Body of pancreas (tissue), 4 donors: ENCODE measurements at regions not wholly inside any gene's neighbourhood (a gene's known extent, or its start where the extent isn't known, plus 50 kb on each side); places are given as distances from the start of the nearest gene placed in this dataset.

Experiments used
- ATAC-seq: fragments of 150-250 bp; one replicate; pipeline ENCODE4 v1.9.1; 2016
- DNase-seq, 4 donors: peaks; one replicate each; pipeline ENCODE4 v3.0.0-alpha.2; 2019
- H3K27ac ChIP-seq, 4 donors: fragments of 200-600 bp; sonication (generic); 1 replicate in 3 of 4; 2 replicates in 1 of 4; pipeline versions ENCODE4 v1.5.1 to v1.6.1; 2016 to 2019; ENCODE audit warnings: mild to moderate bottlenecking in 1 of 4, mixed read lengths in 1 of 4, moderate library complexity in 1 of 4
- H3K27me3 ChIP-seq, 2 donors: fragments of 200-600 bp; sonication (generic); one replicate each; pipeline ENCODE4 v1.6.0; 2016; ENCODE audit warnings: mild to moderate bottlenecking in 1 of 2
- H3K36me3 ChIP-seq, 2 donors: fragments of 200-600 bp; sonication (generic); replicated peaks in 1 of 2; 2 replicates each; pipeline ENCODE4 v1.5.1; 2016; ENCODE audit warnings: low read depth in 2 of 2; ENCODE audit not compliant: insufficient read depth in 1 of 2
- H3K4me1 ChIP-seq: fragments of 200-600 bp; sonication (generic); one replicate; pipeline ENCODE4 v1.6.0; 2016
- H3K4me3 ChIP-seq, 2 donors: fragments of 200-600 bp; sonication (generic); 1 replicate in 1 of 2; 2 replicates in 1 of 2; pipeline ENCODE4 v1.5.1; 2016 to 2019
- H3K9me3 ChIP-seq, 3 donors: fragments of 200-600 bp; sonication (generic); 1 replicate in 2 of 3; 2 replicates in 1 of 3; pipeline ENCODE4 v1.5.1; 2016
- POLR2A ChIP-seq, 3 donors: fragments of 450-650 bp; IDR thresholded peaks; one replicate each; pipeline ENCODE4 v1.6.1; 2016; ENCODE audit warnings: antibody characterized with exemption in 3 of 3, mild to moderate bottlenecking in 2 of 3
- WGBS, 2 donors: methylation state at CpG; one replicate each; pipeline ENCODE4 v1.1.5; 2017; 5-methylcytosine and 5-hydroxymethylcytosine counted together
- intact Hi-C: fragments of 100-400 bp; cut with DNase I; formaldehyde crosslinking; loops from one replicate; pipeline ENCODE4 v1.15.1; 2023
- TF ChIP-seq, protein P1 (sequence below), 7 experiments: fragments of 450-650 bp in 4 of 7; fragments of 200-600 bp in 3 of 7; sonication (generic) in 3 of 7; IDR thresholded peaks; one replicate each; pipeline ENCODE4 v1.5.1; 2016 to 2019; ENCODE audit warnings: antibody characterized with exemption in 7 of 7

DNA sequence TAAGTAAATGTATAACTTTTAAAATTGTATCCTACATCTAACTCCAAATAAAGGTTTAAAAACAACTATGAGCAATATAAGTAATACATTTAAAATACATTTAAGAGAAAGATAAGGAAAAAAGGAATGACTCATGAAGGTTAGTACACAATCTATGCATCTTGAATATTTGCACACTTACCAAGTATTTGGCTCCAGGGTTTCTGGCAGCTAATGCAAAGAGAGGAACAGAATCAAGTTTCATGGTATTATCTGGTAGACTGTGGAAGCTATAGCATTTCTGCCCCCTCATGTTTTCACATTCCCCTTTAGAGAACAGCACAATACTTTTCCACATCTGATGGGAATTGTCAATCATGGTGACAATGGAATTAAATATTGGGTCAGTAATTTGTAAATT lies 132.1 kb downstream of the COX7C start:
- H3K27me3 ChIP-seq: no peaks in the 10 kb centered on the region
- no peaks in the 10 kb centered on the region for H3K36me3 ChIP-seq
- no peak overlapping the region for H3K4me3 ChIP-seq
- ATAC-seq: no peak
- H3K4me1 ChIP-seq: no peaks in the 10 kb centered on the region
- no peak for TF ChIP-seq POLR2A (IDR thresholded peaks at IDR 0.05)
- no peak for DNase-seq
- no peaks in the 10 kb centered on the region for H3K9me3 ChIP-seq
- intact Hi-C loops: no loop called here
- H3K27ac ChIP-seq: no peak overlapping the region

DNA sequence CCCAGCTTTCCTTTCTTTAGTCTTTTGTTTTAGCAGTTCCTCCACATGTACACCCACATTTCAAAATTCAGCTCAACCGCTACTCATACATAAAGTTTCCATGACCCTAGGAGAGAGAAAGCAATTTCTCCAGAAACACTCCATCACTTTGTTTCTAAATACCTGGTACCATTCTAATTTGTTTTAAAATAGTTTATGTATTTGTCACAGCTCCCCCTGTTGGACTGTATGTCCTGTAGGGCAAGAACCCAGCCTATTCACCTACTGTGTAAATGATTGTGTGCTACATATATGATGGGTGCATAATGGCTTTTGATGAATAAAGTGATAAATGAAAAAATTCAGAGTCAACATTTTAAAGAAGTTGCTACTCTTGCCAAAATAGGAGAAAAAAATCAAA lies 139.1 kb downstream of the COX7C start:
- no peak for DNase-seq
- Histone ChIP-seq H3K9me3 (no peaks in the 10 kb centered on the region), H3K27me3 (no peaks in the 10 kb centered on the region), H3K4me3 (no peak overlapping the region), H3K36me3 (no peaks in the 10 kb centered on the region), H3K27ac (no peak overlapping the region), H3K4me1 (no peaks in the 10 kb centered on the region)
- 81 to 95% methylated on average over 1 of the region's 1 CpG for WGBS, 2 donors
- no peak for TF ChIP-seq POLR2A (IDR thresholded peaks at IDR 0.05)
- TF ChIP-seq, protein P1, sequence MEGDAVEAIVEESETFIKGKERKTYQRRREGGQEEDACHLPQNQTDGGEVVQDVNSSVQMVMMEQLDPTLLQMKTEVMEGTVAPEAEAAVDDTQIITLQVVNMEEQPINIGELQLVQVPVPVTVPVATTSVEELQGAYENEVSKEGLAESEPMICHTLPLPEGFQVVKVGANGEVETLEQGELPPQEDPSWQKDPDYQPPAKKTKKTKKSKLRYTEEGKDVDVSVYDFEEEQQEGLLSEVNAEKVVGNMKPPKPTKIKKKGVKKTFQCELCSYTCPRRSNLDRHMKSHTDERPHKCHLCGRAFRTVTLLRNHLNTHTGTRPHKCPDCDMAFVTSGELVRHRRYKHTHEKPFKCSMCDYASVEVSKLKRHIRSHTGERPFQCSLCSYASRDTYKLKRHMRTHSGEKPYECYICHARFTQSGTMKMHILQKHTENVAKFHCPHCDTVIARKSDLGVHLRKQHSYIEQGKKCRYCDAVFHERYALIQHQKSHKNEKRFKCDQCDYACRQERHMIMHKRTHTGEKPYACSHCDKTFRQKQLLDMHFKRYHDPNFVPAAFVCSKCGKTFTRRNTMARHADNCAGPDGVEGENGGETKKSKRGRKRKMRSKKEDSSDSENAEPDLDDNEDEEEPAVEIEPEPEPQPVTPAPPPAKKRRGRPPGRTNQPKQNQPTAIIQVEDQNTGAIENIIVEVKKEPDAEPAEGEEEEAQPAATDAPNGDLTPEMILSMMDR (IDR thresholded peaks at IDR 0.05): no peak
- ATAC-seq: no peak
- intact Hi-C loops: no loop called here

DNA sequence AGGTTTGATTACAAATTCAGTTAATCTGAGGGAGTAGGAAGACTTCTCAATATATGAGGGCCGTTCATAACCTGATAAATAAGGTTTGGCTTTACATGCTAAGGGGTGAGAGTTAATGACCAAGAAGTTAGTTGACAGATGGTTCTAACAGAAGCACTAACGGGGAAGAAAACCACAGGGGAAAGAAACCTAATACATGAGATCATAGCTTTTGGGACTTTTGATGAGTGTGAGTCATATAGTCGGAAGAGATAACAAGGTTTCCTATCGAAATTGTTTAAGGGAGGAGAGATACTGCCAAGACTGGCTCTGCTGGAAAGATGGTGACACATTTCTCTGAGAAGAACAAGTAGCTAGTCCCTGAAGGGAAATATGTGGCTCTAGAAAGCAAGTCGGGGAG lies 140.1 kb downstream of the COX7C start:
- DNase-seq (no peak), ATAC-seq (no peak)
- intact Hi-C loops: no loop called here
- Histone ChIP-seq H3K36me3 (no peaks in the 10 kb centered on the region), H3K4me3 (no peak overlapping the region), H3K27me3 (no peaks in the 10 kb centered on the region), H3K4me1 (no peaks in the 10 kb centered on the region), H3K9me3 (no peaks in the 10 kb centered on the region), H3K27ac (no peak overlapping the region)
- TF ChIP-seq, protein P1 (IDR thresholded peaks at IDR 0.05): no peak
- TF ChIP-seq POLR2A (IDR thresholded peaks at IDR 0.05): no peak
- 50 to 58% methylated on average over 5 of the region's 5 CpGs for WGBS, 2 donors

DNA sequence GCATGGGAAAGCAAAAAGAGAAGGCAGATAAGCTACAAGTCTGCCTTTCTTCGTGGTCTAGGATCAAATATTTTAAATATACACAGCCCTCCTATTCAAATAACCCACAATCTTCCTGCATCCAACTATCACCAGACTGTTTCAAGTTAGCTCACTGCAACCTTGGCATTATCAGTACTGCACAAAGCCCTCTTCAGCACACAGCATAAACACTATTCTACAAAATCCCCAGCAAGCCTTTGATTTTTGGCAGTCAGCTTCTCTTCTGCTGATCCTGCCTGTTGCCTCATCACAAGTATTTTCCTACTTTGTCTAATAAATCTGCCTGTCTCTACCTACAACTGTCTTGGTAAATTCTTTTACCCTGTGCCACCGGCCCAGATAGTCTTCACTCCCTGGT lies 142.9 kb downstream of the COX7C start:
- intact Hi-C loops: no loop called here
- TF ChIP-seq, protein P1 (IDR thresholded peaks at IDR 0.05): no peak
- TF ChIP-seq POLR2A (IDR thresholded peaks at IDR 0.05): no peak
- ATAC-seq: no peak

GRCh38 chr5:86763929-86764328 lies 146.2 kb downstream of the COX7C start:
- TF ChIP-seq, protein P1 (IDR thresholded peaks at IDR 0.05): no peak
- no peak for TF ChIP-seq POLR2A (IDR thresholded peaks at IDR 0.05)
- Histone ChIP-seq H3K4me3 (no peak overlapping the region), H3K27ac (no peak overlapping the region), H3K9me3 (peaks cover 0 to 4% (median 0%) of the 10 kb centered on the region in 3 donors), H3K36me3 (no peaks in the 10 kb centered on the region), H3K27me3 (no peaks in the 10 kb centered on the region), H3K4me1 (no peaks in the 10 kb centered on the region)
- intact Hi-C loops: no loop called here
- 76 to 77% methylated on average over 1 of the region's 1 CpG for WGBS, 2 donors
- ATAC-seq (no peak), DNase-seq (no peak)

More for the DNA sequence above, 142.9 kb downstream of the COX7C start:
- H3K4me1 ChIP-seq: no peaks in the 10 kb centered on the region
- H3K27me3 ChIP-seq: no peaks in the 10 kb centered on the region
- no peak for DNase-seq
- 28 to 34% methylated on average over 2 of the region's 2 CpGs for WGBS, 2 donors
- no peak overlapping the region for H3K4me3 ChIP-seq
- H3K27ac ChIP-seq: no peak overlapping the region
- H3K9me3 ChIP-seq: no peaks in the 10 kb centered on the region
- H3K36me3 ChIP-seq: no peaks in the 10 kb centered on the region
